ENCODE measurements at regions not wholly inside any gene's neighbourhood (a gene's known extent, or its start where the extent isn't known, plus 50 kb on each side); places are given as distances from the start of the nearest gene placed in this dataset.

GRCh38 chr16:64116151-64116550 lies 1005.7 kb downstream of the CDH11 start:
- Histone ChIP-seq H3K23me2 (ENCODE audit: insufficient read length, low read depth, low read length, poor library complexity, severe bottlenecking) (no peaks in the 10 kb centered on the region), H3T11ph (ENCODE audit: low read length) (no peak overlapping the region), H2BK120ac (ENCODE audit: low read depth, low read length, poor library complexity, severe bottlenecking) (no peak overlapping the region), H4K5ac (ENCODE audit: insufficient read length, low read depth, low read length) (no peak overlapping the region), H3K9me3 (ENCODE audit: control insufficient read depth, low read depth, low read length) (no peaks in the 10 kb centered on the region), H2BK15ac (ENCODE audit: low read depth, low read length) (no peak overlapping the region), H3K79me1 (ENCODE audit: insufficient read depth, low read depth, low read length, poor library complexity, severe bottlenecking) (no peaks in the 10 kb centered on the region), H4K91ac (ENCODE audit: insufficient read length, low read depth, low read length) (no peak overlapping the region), H3K4me2 (ENCODE audit: insufficient read depth, insufficient read length, low read length) (no peak overlapping the region), H3K23ac (ENCODE audit: insufficient read length, low read depth, low read length) (no peak overlapping the region), H3K14ac (ENCODE audit: insufficient read depth, low read length) (no peak overlapping the region), H2BK20ac (ENCODE audit: low read depth, low read length, poor library complexity, severe bottlenecking) (no peak overlapping the region), H2BK5ac (ENCODE audit: insufficient read length, low read length) (no peak overlapping the region), H4K20me1 (ENCODE audit: control insufficient read depth, insufficient read depth, insufficient read length) (no peaks in the 10 kb centered on the region), H2AFZ (ENCODE audit: low read length) (no peak overlapping the region), H3K79me2 (ENCODE audit: insufficient read depth, low read length) (no peaks in the 10 kb centered on the region), H2AK5ac (ENCODE audit: insufficient read length, low read length) (no peak overlapping the region), H3K4ac (ENCODE audit: low read depth, low read length) (no peak overlapping the region), H3K27ac (ENCODE audit: insufficient read length, low read depth, low read length) (no peak overlapping the region), H2BK12ac (ENCODE audit: insufficient read length, low read depth, low read length) (no peak overlapping the region), H3K56ac (ENCODE audit: insufficient read length, low read depth, low read length) (no peak overlapping the region), H4K8ac (replicated peaks; ENCODE audit: insufficient read length, low read depth, low read length) (no peak overlapping the region), H3K18ac (ENCODE audit: insufficient read length, low read depth, low read length) (no peak overlapping the region), H3K4me1 (ENCODE audit: insufficient read depth, low read length) (no peaks in the 10 kb centered on the region), H3K9ac (ENCODE audit: extremely low read depth, insufficient read length, low read length) (no peak overlapping the region), H3K27me3 (ENCODE audit: insufficient read depth, low read length) (no peaks in the 10 kb centered on the region)
- Mint-ChIP-seq H3K4me3 (no peak overlapping the region), H3K9me3 (no peaks in the 10 kb centered on the region), H3K4me1 (no peaks in the 10 kb centered on the region), H3K27me3 (ENCODE audit: low read depth) (no peaks in the 10 kb centered on the region), H3K36me3 (ENCODE audit: insufficient read depth in 1 of 3, low read depth in 3 of 3) (no peaks in the 10 kb centered on the region), H3K27ac (no peak overlapping the region)
- DNase-seq = no peak
- no CpG with 5 or more reads among the region's 1 CpG for WGBS (ENCODE audit: extremely low coverage, insufficient read length, low lambda C conversion rate)
- TF ChIP-seq CTCF (conservative IDR thresholded peaks at IDR 0.05) = no peak

Measured in H9 (cell line).